Uterus (tissue), 2 donors: ENCODE measurements at regions not wholly inside any gene's neighbourhood (a gene's known extent, or its start where the extent isn't known, plus 50 kb on each side); places are given as distances from the start of the nearest gene placed in this dataset.

Experiments
- CTCF ChIP-seq, 4 experiments: fragments of 200-600 bp in 2 of 4; fragments of 450-650 bp in 2 of 4; sonication (generic) in 2 of 4; IDR thresholded peaks; one replicate each; pipeline ENCODE4 v1.5.1; 2016 to 2019; ENCODE audit warnings: antibody characterized with exemption in 4 of 4, mild to moderate bottlenecking in 2 of 4, moderate library complexity in 1 of 4
- POLR2A ChIP-seq, 2 donors: fragments of 450-650 bp; IDR thresholded peaks; one replicate each; pipeline ENCODE4 v1.6.1; 2016; ENCODE audit warnings: antibody characterized with exemption in 2 of 2, mild to moderate bottlenecking in 1 of 2, moderate library complexity in 1 of 2

- TF ChIP-seq POLR2A (IDR thresholded peaks at IDR 0.05) (no peak), CTCF (IDR thresholded peaks at IDR 0.05) (no peak)
Observed at GRCh38 chrX:44071847-44072551, 98.8 kb upstream of the NDP start.
